Natural killer cell (primary cell): ENCODE measurements at regions not wholly inside any gene's neighbourhood (a gene's known extent, or its start where the extent isn't known, plus 50 kb on each side); places are given as distances from the start of the nearest gene placed in this dataset.

Experiments used
- ATAC-seq, 3 donors: fragments of 150-1000 bp in 2 of 3; fragments of 200-7000 bp in 1 of 3; cut with Tn5 transposase; 1 replicate in 1 of 3; 2 replicates in 2 of 3; pipeline ENCODE4 v1.10.0; 2021; ENCODE audit warnings: mild to moderate bottlenecking in 2 of 3, moderate library complexity in 2 of 3
- DNase-seq, 2 donors: peaks; one replicate each; pipeline versions ENCODE4 v3.0.0 to v3.0.0-alpha.2; 2013 to 2021; ENCODE audit warnings: mixed read lengths in 1 of 2
- H3K27ac ChIP-seq: one replicate; pipeline ENCODE4 v1.5.1; 2013; ENCODE audit warnings: mild to moderate bottlenecking, low read length
- H3K27me3 ChIP-seq: one replicate; pipeline ENCODE4 v1.6.1; 2013; ENCODE audit warnings: low read length; ENCODE audit not compliant: control insufficient read depth, insufficient read depth
- H3K36me3 ChIP-seq: one replicate; pipeline ENCODE4 v1.6.1; 2013; ENCODE audit warnings: low read length; ENCODE audit not compliant: control insufficient read depth, insufficient read depth
- H3K4me1 ChIP-seq: one replicate; pipeline ENCODE4 v1.6.1; 2013; ENCODE audit warnings: low read length; ENCODE audit not compliant: control insufficient read depth, insufficient read depth
- H3K4me3 ChIP-seq: one replicate; pipeline ENCODE4 v1.5.1; 2013; ENCODE audit warnings: low read length
- H3K9me3 ChIP-seq: one replicate; pipeline ENCODE4 v1.6.1; 2013; ENCODE audit warnings: low read length; ENCODE audit not compliant: control insufficient read depth, insufficient read depth
- H3K27ac Mint-ChIP-seq, 2 donors: one replicate each; pipeline ENCODE4 v1.8.0; 2022; ENCODE audit warnings: mild to moderate bottlenecking in 2 of 2, mixed read lengths in 2 of 2, moderate library complexity in 1 of 2
- H3K27me3 Mint-ChIP-seq, 2 donors: one replicate each; pipeline ENCODE4 v1.8.0; 2022; ENCODE audit warnings: low read depth in 2 of 2, mixed read lengths in 2 of 2
- H3K36me3 Mint-ChIP-seq: one replicate; pipeline ENCODE4 v1.8.0; 2022; ENCODE audit warnings: mixed read lengths
- H3K4me1 Mint-ChIP-seq, 2 donors: one replicate each; pipeline ENCODE4 v1.8.0; 2022; ENCODE audit warnings: mixed read lengths in 2 of 2
- H3K4me3 Mint-ChIP-seq: one replicate; pipeline ENCODE4 v1.8.0; 2022; ENCODE audit warnings: mild to moderate bottlenecking, moderate library complexity, mixed read lengths
- H3K9me3 Mint-ChIP-seq, 2 donors: one replicate each; pipeline ENCODE4 v1.8.0; 2022; ENCODE audit warnings: mixed read lengths in 2 of 2
- CTCF ChIP-seq: fragments of 200-600 bp; IDR thresholded peaks from one replicate; pipeline ENCODE4 v1.8.0; 2022; ENCODE audit warnings: antibody characterized with exemption
- WGBS: methylation state at CpG from one replicate; pipeline ENCODE4 v1.1.7; 2013; ENCODE audit warnings: missing lambda C conversion rate; ENCODE audit not compliant: insufficient coverage; 5-methylcytosine and 5-hydroxymethylcytosine counted together
- intact Hi-C: fragments of 100-400 bp; cut with micrococcal nuclease; formaldehyde crosslinking; loops from one replicate; pipeline ENCODE4 v1.14.2; 2022

- H3K27ac ChIP-seq, result no peak overlapping the region
- Mint-ChIP-seq H3K9me3 (no peaks in the 10 kb centered on the region), H3K4me1 (peaks cover 6 to 22% of the 10 kb centered on the region in 2 donors), H3K27ac (no peak overlapping the region), H3K36me3 (no peaks in the 10 kb centered on the region), H3K4me3 (no peak overlapping the region), H3K27me3 (no peaks in the 10 kb centered on the region)
- no peak overlapping the region for H3K4me3 ChIP-seq
- ATAC-seq (no peak), DNase-seq (no peak)
- intact Hi-C loops, result no loop called here
- no peaks in the 10 kb centered on the region for H3K36me3 ChIP-seq
- TF ChIP-seq CTCF, result no peak
- H3K9me3 ChIP-seq, result no peaks in the 10 kb centered on the region
- H3K4me1 ChIP-seq, result no peaks in the 10 kb centered on the region
- 97% methylated on average over 3 of the region's 3 CpGs for WGBS
- H3K27me3 ChIP-seq, result no peaks in the 10 kb centered on the region
Observed at GRCh38 chr9:79798450-79798849, 226.7 kb downstream of the TLE4 start.

GRCh38 chr9:79796411-79796810, 224.6 kb downstream of the TLE4 start:
- 97% methylated on average over 3 of the region's 3 CpGs for whole genome bisulfite sequencing
- Mint-ChIP-seq H3K27ac (no peak overlapping the region), H3K36me3 (no peaks in the 10 kb centered on the region), H3K4me3 (no peak overlapping the region), H3K9me3 (no peaks in the 10 kb centered on the region), H3K4me1 (peaks cover 6 to 16% of the 10 kb centered on the region in 2 donors), H3K27me3 (no peaks in the 10 kb centered on the region)
- H3K27me3 ChIP-seq, result no peaks in the 10 kb centered on the region
- no peaks in the 10 kb centered on the region for H3K36me3 ChIP-seq
- H3K4me3 ChIP-seq, result no peak overlapping the region
- H3K27ac ChIP-seq, result no peak overlapping the region
- no peak for DNase-seq
- no peaks in the 10 kb centered on the region for H3K4me1 ChIP-seq
- intact Hi-C loops, result no loop called here
- no peak for TF ChIP-seq CTCF
- ATAC-seq, result no peak
- no peaks in the 10 kb centered on the region for H3K9me3 ChIP-seq

- H3K4me3 Mint-ChIP-seq, result no peak overlapping the region
- Histone ChIP-seq H3K36me3 (no peaks in the 10 kb centered on the region), H3K27me3 (no peaks in the 10 kb centered on the region), H3K4me3 (no peak overlapping the region), H3K27ac (no peak overlapping the region), H3K4me1 (no peaks in the 10 kb centered on the region), H3K9me3 (peaks cover 7% of the 10 kb centered on the region)
- no peak overlapping the region for H3K27ac Mint-ChIP-seq
- WGBS, result 90% methylated on average over 1 of the region's 1 CpG
- no peak for TF ChIP-seq CTCF
- peaks cover 0 to 3% of the 10 kb centered on the region in 2 donors for H3K27me3 Mint-ChIP-seq
- no peak for ATAC-seq
- no peak for DNase-seq
- intact Hi-C loops, result no loop called here
- peaks cover 5 to 6% of the 10 kb centered on the region in 2 donors for H3K9me3 Mint-ChIP-seq
- H3K4me1 Mint-ChIP-seq, result no peaks in the 10 kb centered on the region
- peaks cover 12% of the 10 kb centered on the region for H3K36me3 Mint-ChIP-seq
Observed at GRCh38 chr9:79788662-79789061, 216.9 kb downstream of the TLE4 start.

- ATAC-seq, result no peak
- 92% methylated on average over 4 of the region's 4 CpGs for whole genome bisulfite sequencing
- Mint-ChIP-seq H3K4me1 (no peaks in the 10 kb centered on the region), H3K27me3 (no peaks in the 10 kb centered on the region), H3K4me3 (no peak overlapping the region), H3K9me3 (no peaks in the 10 kb centered on the region), H3K36me3 (no peaks in the 10 kb centered on the region), H3K27ac (no peak overlapping the region)
- no peaks in the 10 kb centered on the region for H3K9me3 ChIP-seq
- no peak for DNase-seq
- no peak for TF ChIP-seq CTCF
- no peaks in the 10 kb centered on the region for H3K27me3 ChIP-seq
- no peak overlapping the region for H3K27ac ChIP-seq
- H3K4me3 ChIP-seq, result no peak overlapping the region
- intact Hi-C loops, result no loop called here
- H3K4me1 ChIP-seq, result no peaks in the 10 kb centered on the region
- no peaks in the 10 kb centered on the region for H3K36me3 ChIP-seq
Observed at GRCh38 chr9:79781263-79781662, 209.5 kb downstream of the TLE4 start.
